ACHN (cell line): ENCODE measurements at regions not wholly inside any gene's neighbourhood (a gene's known extent, or its start where the extent isn't known, plus 50 kb on each side); places are given as distances from the start of the nearest gene placed in this dataset.
"Not testable (repeated sequence)": the region's sequence is repeated elsewhere in the genome, so short reads cannot be mapped to it uniquely, and the experiment has no call there.

Experiments
- DNase-seq: peaks from one replicate; pipeline ENCODE4 v3.0.0-alpha.2; 2015
- in situ Hi-C: cut with HindIII; loops from 2 replicates; pipeline ENCODE4 v1.10.0; 2017; ENCODE audit warnings: low sequenced_read_pairs, low pct_ligation_motif_present, low pct_unique_long_range_greater_than_20kb

- DNase-seq, in situ Hi-C loops: not testable (repeated sequence)
These were observed 583.3 kb upstream of the MDGA2 start for GRCh38 chr14:48258703-48259102.

GRCh38 chr14:48253020-48253419, 577.6 kb upstream of the MDGA2 start:
- in situ Hi-C loops = no loop called here
- DNase-seq = no peak

GRCh38 chr14:48251290-48251689, 575.9 kb upstream of the MDGA2 start:
- in situ Hi-C loops = no loop called here
- no peak for DNase-seq

GRCh38 chr14:48250575-48250974, 575.2 kb upstream of the MDGA2 start:
- DNase-seq = no peak
- in situ Hi-C loops = no loop called here

GRCh38 chr14:48247977-48248376, 572.6 kb upstream of the MDGA2 start:
- no peak for DNase-seq
- in situ Hi-C loops = no loop called here

GRCh38 chr14:48243900-48244299, 568.5 kb upstream of the MDGA2 start:
- DNase-seq = no peak
- in situ Hi-C loops = no loop called here

GRCh38 chr14:48229091-48229490, 553.7 kb upstream of the MDGA2 start:
- in situ Hi-C loops = no loop called here

GRCh38 chr14:48193893-48194292, 518.5 kb upstream of the MDGA2 start:
- in situ Hi-C loops = no loop called here
- DNase-seq = no peak

More at GRCh38 chr14:48229091-48229490, 553.7 kb upstream of the MDGA2 start:
- no peak for DNase-seq

GRCh38 chr14:48149624-48150023, 474.2 kb upstream of the MDGA2 start:
- in situ Hi-C loops, DNase-seq: not testable (repeated sequence)

GRCh38 chr14:48140804-48141203, 465.4 kb upstream of the MDGA2 start:
- in situ Hi-C loops = no loop called here
- DNase-seq = no peak

GRCh38 chr14:48129472-48129871, 454.1 kb upstream of the MDGA2 start:
- no peak for DNase-seq
- in situ Hi-C loops = no loop called here

- in situ Hi-C loops = no loop called here
- no peak for DNase-seq
These were observed 452.3 kb upstream of the MDGA2 start for GRCh38 chr14:48127674-48128073.

GRCh38 chr14:48125654-48126053, 450.2 kb upstream of the MDGA2 start:
- DNase-seq = no peak
- in situ Hi-C loops = no loop called here

- in situ Hi-C loops = no loop called here
- DNase-seq = no peak
These were observed 438.3 kb upstream of the MDGA2 start for GRCh38 chr14:48113713-48114112.

- in situ Hi-C loops = no loop called here
- no peak for DNase-seq
These were observed 435.7 kb upstream of the MDGA2 start for GRCh38 chr14:48111151-48111550.

- in situ Hi-C loops = no loop called here
- no peak for DNase-seq
These were observed 432.2 kb upstream of the MDGA2 start for GRCh38 chr14:48107646-48108045.

- DNase-seq = no peak
- in situ Hi-C loops = no loop called here
These were observed 421.5 kb upstream of the MDGA2 start for GRCh38 chr14:48096897-48097296.

GRCh38 chr14:48086516-48086915, 411.1 kb upstream of the MDGA2 start:
- in situ Hi-C loops = no loop called here
- DNase-seq = no peak

- DNase-seq = no peak
- in situ Hi-C loops = no loop called here
These were observed 400.1 kb upstream of the MDGA2 start for GRCh38 chr14:48075487-48075886.

GRCh38 chr14:48052973-48053372, 377.6 kb upstream of the MDGA2 start:
- no peak for DNase-seq
- in situ Hi-C loops = no loop called here

- in situ Hi-C loops = no loop called here
- no peak for DNase-seq
These were observed 360.4 kb upstream of the MDGA2 start for GRCh38 chr14:48035836-48036235.
